Suprapubic skin (tissue), 4 donors: ENCODE measurements at regions not wholly inside any gene's neighbourhood (a gene's known extent, or its start where the extent isn't known, plus 50 kb on each side); places are given as distances from the start of the nearest gene placed in this dataset.

Experiments
- CTCF ChIP-seq, 2 donors: fragments of 200-600 bp in 1 of 2; fragments of 450-650 bp in 1 of 2; sonication (generic) in 1 of 2; IDR thresholded peaks; one replicate each; pipeline ENCODE4 v1.5.1; 2016 to 2019; ENCODE audit warnings: antibody characterized with exemption in 2 of 2, mild to moderate bottlenecking in 1 of 2, moderate library complexity in 1 of 2
- EP300 ChIP-seq: sonication (generic); formaldehyde crosslinking; IDR thresholded peaks from one replicate; pipeline ENCODE4 v1.6.1; 2017; ENCODE audit warnings: antibody characterized with exemption
- POLR2A ChIP-seq, 2 donors: fragments of 450-650 bp; IDR thresholded peaks; one replicate each; pipeline ENCODE4 v1.6.1; 2017; ENCODE audit warnings: antibody characterized with exemption in 2 of 2, mild to moderate bottlenecking in 2 of 2, moderate library complexity in 2 of 2
- POLR2AphosphoS5 ChIP-seq, 3 donors: sonication (generic); formaldehyde crosslinking; IDR thresholded peaks; one replicate each; pipeline ENCODE4 v1.6.1; 2017; ENCODE audit warnings: antibody characterized with exemption in 3 of 3

- TF ChIP-seq CTCF (IDR thresholded peaks at IDR 0.05): no peak
- TF ChIP-seq EP300: no peak
- no peak for TF ChIP-seq POLR2A (IDR thresholded peaks at IDR 0.05)
- no peak for TF ChIP-seq POLR2AphosphoS5 (IDR thresholded peaks at IDR 0.05)
Measured at GRCh38 chr10:128848810-128849209, 618.2 kb upstream of the MGMT start.
